22Rv1 (cell line): ENCODE measurements at regions not wholly inside any gene's neighbourhood (a gene's known extent, or its start where the extent isn't known, plus 50 kb on each side); places are given as distances from the start of the nearest gene placed in this dataset.

Experiments
- CTCF ChIP-seq: fragments of 450-650 bp; IDR thresholded peaks from 2 replicates; pipeline ENCODE4 v1.5.1; 2017; ENCODE audit warnings: mild to moderate bottlenecking
- ZFX ChIP-seq: fragments of 450-650 bp; IDR thresholded peaks from 2 replicates; pipeline ENCODE4 v1.6.1; 2017; ENCODE audit warnings: antibody characterized with exemption, borderline replicate concordance

DNA sequence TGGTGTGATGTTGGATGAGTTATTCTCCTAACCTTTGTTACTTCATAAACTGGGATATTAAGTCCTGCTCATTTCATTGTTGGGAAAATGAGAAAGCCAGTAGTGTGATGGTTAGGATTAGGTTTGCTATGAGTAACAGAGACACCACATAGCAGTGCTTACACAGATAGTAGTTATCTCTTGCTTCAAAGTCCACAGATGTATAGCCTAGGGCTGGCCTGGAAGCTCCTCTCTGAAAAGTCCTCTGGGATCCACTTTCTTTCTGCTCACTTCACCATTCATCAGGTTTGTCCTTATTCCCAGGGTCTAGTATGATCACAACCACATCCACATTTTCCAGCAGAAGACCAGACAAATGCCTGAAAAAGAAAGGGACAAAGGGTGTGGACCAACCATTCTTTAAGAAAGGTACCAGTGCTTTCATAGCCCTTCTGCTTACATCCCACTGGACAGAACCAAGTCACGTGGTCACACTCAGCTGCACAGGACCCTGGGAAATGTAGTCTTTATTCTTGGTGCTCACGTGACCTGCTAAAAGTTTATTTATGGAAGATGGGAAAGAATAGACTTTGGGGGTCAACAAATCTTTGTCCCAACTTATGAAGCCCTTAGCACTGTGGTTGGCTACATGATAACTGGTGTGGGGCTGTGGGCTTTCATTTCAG, 108.9 kb downstream of the INSIG2 start:
- no peak for TF ChIP-seq CTCF
- no peak for TF ChIP-seq ZFX
